ENCODE measurements at regions not wholly inside any gene's neighbourhood (a gene's known extent, or its start where the extent isn't known, plus 50 kb on each side); places are given as distances from the start of the nearest gene placed in this dataset.

DNA sequence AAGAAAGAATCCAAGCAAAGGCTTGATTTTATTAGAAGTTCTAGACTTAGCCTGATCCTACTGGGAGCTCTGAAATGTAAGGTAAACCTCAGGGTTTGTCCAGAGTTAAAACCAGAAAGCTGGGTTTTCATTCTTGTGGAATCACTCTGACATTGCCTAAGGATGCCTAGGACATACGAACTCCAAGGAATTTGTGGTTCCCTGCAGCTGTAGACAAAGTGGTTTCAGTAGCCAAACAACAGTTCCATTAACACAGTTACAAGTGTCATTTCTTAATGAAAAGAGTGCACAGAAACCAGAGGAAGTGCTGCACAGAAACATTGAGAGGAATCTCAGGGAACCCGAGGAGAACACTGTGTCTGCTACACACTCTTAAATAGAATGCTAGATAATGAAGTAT lies 221.4 kb upstream of the ST6GAL2 start:
- Mint-ChIP-seq H3K27ac (no peak overlapping the region), H3K36me3 (no peaks in the 10 kb centered on the region), H3K27me3 (ENCODE audit: low read depth) (no peaks in the 10 kb centered on the region), H3K9me3 (peaks cover 18% of the 10 kb centered on the region), H3K4me1 (no peaks in the 10 kb centered on the region), H3K4me3 (no peak overlapping the region)
- ChIA-PET CTCF (no interaction called here), POLR2A (no interaction called here)
- DNase-seq (ENCODE audit: low spot score) (no peak), ATAC-seq (no peak)
- TF ChIP-seq KAT7 (CRISPR knock-in tag; IDR thresholded peaks at IDR 0.05; ENCODE audit: borderline replicate concordance) (no peak), ZBTB21 (CRISPR knock-in tag; IDR thresholded peaks at IDR 0.05; ENCODE audit: borderline replicate concordance) (no peak), FOXJ3 (CRISPR knock-in tag; IDR thresholded peaks at IDR 0.05; ENCODE audit: borderline replicate concordance) (no peak)

DNA sequence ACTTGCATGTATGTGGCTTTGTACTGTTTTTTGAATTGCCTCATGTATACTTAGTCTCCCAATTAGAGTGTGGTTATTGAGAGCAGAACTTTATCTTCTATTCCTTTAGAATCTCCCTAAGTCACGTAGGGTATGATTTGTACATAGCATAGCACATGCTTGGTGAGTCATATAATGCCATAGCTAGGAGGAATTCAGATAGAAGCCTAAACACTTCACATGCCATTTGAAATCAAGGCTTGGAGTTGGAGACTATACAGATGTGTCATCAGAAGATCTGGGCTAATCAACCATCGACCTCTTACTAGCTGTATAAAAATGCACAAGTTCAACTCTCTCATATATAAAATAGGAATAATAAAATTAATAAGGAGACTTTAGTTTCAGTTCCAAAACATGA lies 222.6 kb upstream of the ST6GAL2 start:
- H3K9me3 Mint-ChIP-seq = peaks cover 18% of the 10 kb centered on the region
- POLR2A ChIA-PET = no interaction called here
- no peaks in the 10 kb centered on the region for H3K4me1 Mint-ChIP-seq
- CTCF ChIA-PET = no interaction called here
- ATAC-seq (no peak), DNase-seq (ENCODE audit: low spot score) (no peak)
- H3K27me3 Mint-ChIP-seq (ENCODE audit: low read depth) = no peaks in the 10 kb centered on the region
- H3K27ac Mint-ChIP-seq = no peak overlapping the region
- no peak overlapping the region for H3K4me3 Mint-ChIP-seq
- H3K36me3 Mint-ChIP-seq = no peaks in the 10 kb centered on the region
- TF ChIP-seq, protein P1, sequence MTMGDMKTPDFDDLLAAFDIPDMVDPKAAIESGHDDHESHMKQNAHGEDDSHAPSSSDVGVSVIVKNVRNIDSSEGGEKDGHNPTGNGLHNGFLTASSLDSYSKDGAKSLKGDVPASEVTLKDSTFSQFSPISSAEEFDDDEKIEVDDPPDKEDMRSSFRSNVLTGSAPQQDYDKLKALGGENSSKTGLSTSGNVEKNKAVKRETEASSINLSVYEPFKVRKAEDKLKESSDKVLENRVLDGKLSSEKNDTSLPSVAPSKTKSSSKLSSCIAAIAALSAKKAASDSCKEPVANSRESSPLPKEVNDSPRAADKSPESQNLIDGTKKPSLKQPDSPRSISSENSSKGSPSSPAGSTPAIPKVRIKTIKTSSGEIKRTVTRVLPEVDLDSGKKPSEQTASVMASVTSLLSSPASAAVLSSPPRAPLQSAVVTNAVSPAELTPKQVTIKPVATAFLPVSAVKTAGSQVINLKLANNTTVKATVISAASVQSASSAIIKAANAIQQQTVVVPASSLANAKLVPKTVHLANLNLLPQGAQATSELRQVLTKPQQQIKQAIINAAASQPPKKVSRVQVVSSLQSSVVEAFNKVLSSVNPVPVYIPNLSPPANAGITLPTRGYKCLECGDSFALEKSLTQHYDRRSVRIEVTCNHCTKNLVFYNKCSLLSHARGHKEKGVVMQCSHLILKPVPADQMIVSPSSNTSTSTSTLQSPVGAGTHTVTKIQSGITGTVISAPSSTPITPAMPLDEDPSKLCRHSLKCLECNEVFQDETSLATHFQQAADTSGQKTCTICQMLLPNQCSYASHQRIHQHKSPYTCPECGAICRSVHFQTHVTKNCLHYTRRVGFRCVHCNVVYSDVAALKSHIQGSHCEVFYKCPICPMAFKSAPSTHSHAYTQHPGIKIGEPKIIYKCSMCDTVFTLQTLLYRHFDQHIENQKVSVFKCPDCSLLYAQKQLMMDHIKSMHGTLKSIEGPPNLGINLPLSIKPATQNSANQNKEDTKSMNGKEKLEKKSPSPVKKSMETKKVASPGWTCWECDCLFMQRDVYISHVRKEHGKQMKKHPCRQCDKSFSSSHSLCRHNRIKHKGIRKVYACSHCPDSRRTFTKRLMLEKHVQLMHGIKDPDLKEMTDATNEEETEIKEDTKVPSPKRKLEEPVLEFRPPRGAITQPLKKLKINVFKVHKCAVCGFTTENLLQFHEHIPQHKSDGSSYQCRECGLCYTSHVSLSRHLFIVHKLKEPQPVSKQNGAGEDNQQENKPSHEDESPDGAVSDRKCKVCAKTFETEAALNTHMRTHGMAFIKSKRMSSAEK (CRISPR knock-in tag; IDR thresholded peaks at IDR 0.05; ENCODE audit: borderline replicate concordance) = no peak
- no peak for TF ChIP-seq IRF2 (CRISPR knock-in tag; IDR thresholded peaks at IDR 0.05; ENCODE audit: borderline replicate concordance, low read depth)
- no peak for TF ChIP-seq ZNF671 (CRISPR knock-in tag; IDR thresholded peaks at IDR 0.05)
- TF ChIP-seq, protein P2, sequence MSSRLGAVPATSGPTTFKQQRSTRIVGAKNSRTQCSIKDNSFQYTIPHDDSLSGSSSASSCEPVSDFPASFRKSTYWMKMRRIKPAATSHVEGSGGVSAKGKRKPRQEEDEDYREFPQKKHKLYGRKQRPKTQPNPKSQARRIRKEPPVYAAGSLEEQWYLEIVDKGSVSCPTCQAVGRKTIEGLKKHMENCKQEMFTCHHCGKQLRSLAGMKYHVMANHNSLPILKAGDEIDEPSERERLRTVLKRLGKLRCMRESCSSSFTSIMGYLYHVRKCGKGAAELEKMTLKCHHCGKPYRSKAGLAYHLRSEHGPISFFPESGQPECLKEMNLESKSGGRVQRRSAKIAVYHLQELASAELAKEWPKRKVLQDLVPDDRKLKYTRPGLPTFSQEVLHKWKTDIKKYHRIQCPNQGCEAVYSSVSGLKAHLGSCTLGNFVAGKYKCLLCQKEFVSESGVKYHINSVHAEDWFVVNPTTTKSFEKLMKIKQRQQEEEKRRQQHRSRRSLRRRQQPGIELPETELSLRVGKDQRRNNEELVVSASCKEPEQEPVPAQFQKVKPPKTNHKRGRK (CRISPR knock-in tag; IDR thresholded peaks at IDR 0.05; ENCODE audit: borderline replicate concordance) = no peak
- TF ChIP-seq, protein P3, sequence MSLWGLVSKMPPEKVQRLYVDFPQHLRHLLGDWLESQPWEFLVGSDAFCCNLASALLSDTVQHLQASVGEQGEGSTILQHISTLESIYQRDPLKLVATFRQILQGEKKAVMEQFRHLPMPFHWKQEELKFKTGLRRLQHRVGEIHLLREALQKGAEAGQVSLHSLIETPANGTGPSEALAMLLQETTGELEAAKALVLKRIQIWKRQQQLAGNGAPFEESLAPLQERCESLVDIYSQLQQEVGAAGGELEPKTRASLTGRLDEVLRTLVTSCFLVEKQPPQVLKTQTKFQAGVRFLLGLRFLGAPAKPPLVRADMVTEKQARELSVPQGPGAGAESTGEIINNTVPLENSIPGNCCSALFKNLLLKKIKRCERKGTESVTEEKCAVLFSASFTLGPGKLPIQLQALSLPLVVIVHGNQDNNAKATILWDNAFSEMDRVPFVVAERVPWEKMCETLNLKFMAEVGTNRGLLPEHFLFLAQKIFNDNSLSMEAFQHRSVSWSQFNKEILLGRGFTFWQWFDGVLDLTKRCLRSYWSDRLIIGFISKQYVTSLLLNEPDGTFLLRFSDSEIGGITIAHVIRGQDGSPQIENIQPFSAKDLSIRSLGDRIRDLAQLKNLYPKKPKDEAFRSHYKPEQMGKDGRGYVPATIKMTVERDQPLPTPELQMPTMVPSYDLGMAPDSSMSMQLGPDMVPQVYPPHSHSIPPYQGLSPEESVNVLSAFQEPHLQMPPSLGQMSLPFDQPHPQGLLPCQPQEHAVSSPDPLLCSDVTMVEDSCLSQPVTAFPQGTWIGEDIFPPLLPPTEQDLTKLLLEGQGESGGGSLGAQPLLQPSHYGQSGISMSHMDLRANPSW (CRISPR knock-in tag; conservative IDR thresholded peaks at IDR 0.05; ENCODE audit: low read depth) = no peak
- no peak for TF ChIP-seq ZNF396 (CRISPR knock-in tag; IDR thresholded peaks at IDR 0.05; ENCODE audit: borderline replicate concordance)
- TF ChIP-seq, protein P4, sequence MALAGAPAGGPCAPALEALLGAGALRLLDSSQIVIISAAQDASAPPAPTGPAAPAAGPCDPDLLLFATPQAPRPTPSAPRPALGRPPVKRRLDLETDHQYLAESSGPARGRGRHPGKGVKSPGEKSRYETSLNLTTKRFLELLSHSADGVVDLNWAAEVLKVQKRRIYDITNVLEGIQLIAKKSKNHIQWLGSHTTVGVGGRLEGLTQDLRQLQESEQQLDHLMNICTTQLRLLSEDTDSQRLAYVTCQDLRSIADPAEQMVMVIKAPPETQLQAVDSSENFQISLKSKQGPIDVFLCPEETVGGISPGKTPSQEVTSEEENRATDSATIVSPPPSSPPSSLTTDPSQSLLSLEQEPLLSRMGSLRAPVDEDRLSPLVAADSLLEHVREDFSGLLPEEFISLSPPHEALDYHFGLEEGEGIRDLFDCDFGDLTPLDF (CRISPR knock-in tag; IDR thresholded peaks at IDR 0.05) = no peak
- no peak for TF ChIP-seq NFE2L1 (CRISPR knock-in tag; IDR thresholded peaks at IDR 0.05)
- TF ChIP-seq, protein P5, sequence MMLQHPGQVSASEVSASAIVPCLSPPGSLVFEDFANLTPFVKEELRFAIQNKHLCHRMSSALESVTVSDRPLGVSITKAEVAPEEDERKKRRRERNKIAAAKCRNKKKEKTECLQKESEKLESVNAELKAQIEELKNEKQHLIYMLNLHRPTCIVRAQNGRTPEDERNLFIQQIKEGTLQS (CRISPR knock-in tag; conservative IDR thresholded peaks at IDR 0.05) = no peak
- TF ChIP-seq, protein P6, sequence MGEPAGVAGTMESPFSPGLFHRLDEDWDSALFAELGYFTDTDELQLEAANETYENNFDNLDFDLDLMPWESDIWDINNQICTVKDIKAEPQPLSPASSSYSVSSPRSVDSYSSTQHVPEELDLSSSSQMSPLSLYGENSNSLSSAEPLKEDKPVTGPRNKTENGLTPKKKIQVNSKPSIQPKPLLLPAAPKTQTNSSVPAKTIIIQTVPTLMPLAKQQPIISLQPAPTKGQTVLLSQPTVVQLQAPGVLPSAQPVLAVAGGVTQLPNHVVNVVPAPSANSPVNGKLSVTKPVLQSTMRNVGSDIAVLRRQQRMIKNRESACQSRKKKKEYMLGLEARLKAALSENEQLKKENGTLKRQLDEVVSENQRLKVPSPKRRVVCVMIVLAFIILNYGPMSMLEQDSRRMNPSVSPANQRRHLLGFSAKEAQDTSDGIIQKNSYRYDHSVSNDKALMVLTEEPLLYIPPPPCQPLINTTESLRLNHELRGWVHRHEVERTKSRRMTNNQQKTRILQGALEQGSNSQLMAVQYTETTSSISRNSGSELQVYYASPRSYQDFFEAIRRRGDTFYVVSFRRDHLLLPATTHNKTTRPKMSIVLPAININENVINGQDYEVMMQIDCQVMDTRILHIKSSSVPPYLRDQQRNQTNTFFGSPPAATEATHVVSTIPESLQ (CRISPR knock-in tag; IDR thresholded peaks at IDR 0.05) = no peak
- TF ChIP-seq ZNF423 (CRISPR knock-in tag; IDR thresholded peaks at IDR 0.05) = no peak
